DOHH2 (cell line): ENCODE measurements at regions not wholly inside any gene's neighbourhood (a gene's known extent, or its start where the extent isn't known, plus 50 kb on each side); places are given as distances from the start of the nearest gene placed in this dataset.

Source experiments
- H3F3A ChIP-seq: fragments of 200-600 bp; sonication (generic), shearing (Covaris generic); 2 replicates; pipeline ENCODE4 v1.6.0; 2016; ENCODE audit warnings: antibody characterized with exemption, mild to moderate bottlenecking; ENCODE audit not compliant: control insufficient read depth, insufficient read depth
- H3K27ac ChIP-seq: fragments of 200-600 bp; sonication (generic); 2 replicates; pipeline ENCODE4 v1.5.1; 2014; ENCODE audit warnings: low read depth, mild to moderate bottlenecking, low read length, moderate library complexity
- H3K27me3 ChIP-seq: fragments of 200-600 bp; sonication (generic); 2 replicates; pipeline ENCODE4 v1.6.1; 2014; ENCODE audit warnings: mild to moderate bottlenecking, low read length, mixed read lengths; ENCODE audit not compliant: control insufficient read depth
- H3K36me3 ChIP-seq: fragments of 200-600 bp; sonication (generic); 2 replicates; pipeline ENCODE4 v1.6.1; 2014; ENCODE audit warnings: mild to moderate bottlenecking, low read length, moderate library complexity, mixed read lengths; ENCODE audit not compliant: control insufficient read depth
- H3K4me1 ChIP-seq: fragments of 200-600 bp; sonication (generic); 2 replicates; pipeline ENCODE4 v1.6.1; 2014; ENCODE audit warnings: mild to moderate bottlenecking, low read length, mixed read lengths; ENCODE audit not compliant: control insufficient read depth
- H3K4me2 ChIP-seq: fragments of 200-600 bp; sonication (generic); 2 replicates; pipeline ENCODE4 v1.6.0; 2014; ENCODE audit warnings: mild to moderate bottlenecking, low read length, moderate library complexity
- H3K4me3 ChIP-seq: fragments of 200-600 bp; sonication (generic); 2 replicates; pipeline ENCODE4 v1.5.1; 2014; ENCODE audit warnings: mild to moderate bottlenecking, low read length, mixed read lengths
- H3K79me2 ChIP-seq: fragments of 200-600 bp; sonication (generic); 2 replicates; pipeline ENCODE4 v1.6.1; 2014; ENCODE audit warnings: mild to moderate bottlenecking, low read length, mixed read lengths; ENCODE audit not compliant: control insufficient read depth
- H3K9me2 ChIP-seq: fragments of 200-600 bp; sonication (generic); replicated peaks from 2 replicates; pipeline ENCODE4 v1.6.1; 2014; ENCODE audit warnings: mild to moderate bottlenecking, low read length, mixed read lengths; ENCODE audit not compliant: control insufficient read depth
- H3K9me3 ChIP-seq: fragments of 200-600 bp; sonication (generic); 2 replicates; pipeline ENCODE4 v1.6.1; 2014; ENCODE audit warnings: antibody characterized with exemption, low read length, mixed read lengths; ENCODE audit not compliant: control insufficient read depth, insufficient read depth
- H4K20me1 ChIP-seq: fragments of 200-600 bp; sonication (generic); 2 replicates; pipeline ENCODE4 v1.6.0; 2014; ENCODE audit warnings: low read depth, mild to moderate bottlenecking, antibody characterized with exemption, low read length, moderate library complexity; ENCODE audit not compliant: control insufficient read depth, insufficient read depth
- CTCF ChIP-seq: fragments of 200-600 bp; sonication (generic); IDR thresholded peaks from one replicate; pipeline ENCODE4 v1.5.1; 2014; ENCODE audit warnings: antibody characterized with exemption, mild to moderate bottlenecking, low read depth, low read length; ENCODE audit not compliant: poor library complexity, severe bottlenecking
- EZH2phosphoT487 ChIP-seq: fragments of 200-600 bp; sonication (generic); IDR thresholded peaks from 2 replicates; pipeline ENCODE4 v1.6.1; 2017; ENCODE audit warnings: borderline replicate concordance, mild to moderate bottlenecking, antibody characterized with exemption, low read length, moderate library complexity, mixed read lengths

GRCh38 chr13:44790289-44790688 is 199.0 kb downstream of the NUFIP1 start:
- Histone ChIP-seq H3K36me3 (no peaks in the 10 kb centered on the region), H3K9me2 (no peaks in the 10 kb centered on the region), H3K4me1 (no peaks in the 10 kb centered on the region), H3K4me2 (no peak overlapping the region), H3K79me2 (no peaks in the 10 kb centered on the region), H3F3A (no peaks in the 10 kb centered on the region), H3K9me3 (no peaks in the 10 kb centered on the region), H3K27me3 (no peaks in the 10 kb centered on the region), H3K4me3 (no peak overlapping the region), H3K27ac (no peak overlapping the region), H4K20me1 (no peaks in the 10 kb centered on the region)
- TF ChIP-seq EZH2phosphoT487 (no peak), CTCF (no peak)

DNA sequence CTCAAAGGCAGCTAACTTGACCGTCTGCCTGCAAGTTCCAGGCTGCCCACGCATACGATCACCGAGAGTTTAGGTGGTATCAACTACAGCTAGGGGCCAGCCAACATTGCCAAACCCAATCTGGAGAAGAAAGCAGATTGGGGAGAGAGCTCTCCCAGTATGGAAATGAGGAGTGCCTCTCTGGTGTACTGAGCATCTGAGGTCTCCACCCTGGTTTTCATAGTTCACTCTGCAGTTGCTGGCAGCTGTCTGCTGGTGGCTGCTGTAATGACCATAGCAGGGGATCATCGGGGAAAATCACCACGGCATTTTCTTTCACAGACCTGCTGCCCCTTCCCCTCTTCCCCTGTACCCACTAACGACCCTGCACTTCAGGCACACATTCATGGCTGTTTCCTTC is 201.7 kb downstream of the NUFIP1 start:
- H3F3A ChIP-seq: no peaks in the 10 kb centered on the region
- no peaks in the 10 kb centered on the region for H3K9me3 ChIP-seq
- H3K36me3 ChIP-seq: no peaks in the 10 kb centered on the region
- H3K27me3 ChIP-seq: no peaks in the 10 kb centered on the region
- no peaks in the 10 kb centered on the region for H3K79me2 ChIP-seq
- no peaks in the 10 kb centered on the region for H3K9me2 ChIP-seq
- no peaks in the 10 kb centered on the region for H3K4me1 ChIP-seq
- H3K27ac ChIP-seq: no peak overlapping the region
- H4K20me1 ChIP-seq: no peaks in the 10 kb centered on the region
- H3K4me2 ChIP-seq: no peak overlapping the region
- H3K4me3 ChIP-seq: no peak overlapping the region
- TF ChIP-seq CTCF (no peak), EZH2phosphoT487 (no peak)

GRCh38 chr13:44786756-44787155 is 202.5 kb downstream of the NUFIP1 start:
- H3K79me2 ChIP-seq: no peaks in the 10 kb centered on the region
- H3K9me2 ChIP-seq: no peaks in the 10 kb centered on the region
- H3K4me3 ChIP-seq: no peak overlapping the region
- H3K27me3 ChIP-seq: no peaks in the 10 kb centered on the region
- TF ChIP-seq EZH2phosphoT487: no peak
- no peak for TF ChIP-seq CTCF
- H3K4me2 ChIP-seq: no peak overlapping the region
- no peaks in the 10 kb centered on the region for H3K4me1 ChIP-seq
- H3K36me3 ChIP-seq: no peaks in the 10 kb centered on the region
- no peaks in the 10 kb centered on the region for H3F3A ChIP-seq
- H4K20me1 ChIP-seq: no peaks in the 10 kb centered on the region
- H3K27ac ChIP-seq: no peak overlapping the region
- no peaks in the 10 kb centered on the region for H3K9me3 ChIP-seq

DNA sequence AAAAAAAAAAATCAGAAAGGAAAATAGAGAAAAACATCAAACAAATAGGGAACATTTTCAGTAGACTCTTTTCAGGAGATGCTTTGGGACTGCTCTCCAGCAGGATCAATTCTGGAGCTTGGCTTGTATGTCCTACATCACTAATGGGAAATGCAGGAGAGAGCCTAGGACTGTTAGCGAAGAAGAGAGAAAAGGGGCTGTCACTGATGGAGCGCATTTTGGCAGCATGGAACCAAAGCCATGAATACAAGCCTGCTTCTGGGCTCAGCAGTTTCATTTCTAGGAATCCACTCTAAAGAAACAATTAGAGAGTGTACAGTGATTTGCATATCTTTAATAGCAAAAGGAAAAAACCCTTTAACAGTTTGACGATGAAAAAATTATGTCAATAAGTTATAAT is 203.9 kb downstream of the NUFIP1 start:
- H3K9me3 ChIP-seq: no peaks in the 10 kb centered on the region
- no peaks in the 10 kb centered on the region for H4K20me1 ChIP-seq
- no peaks in the 10 kb centered on the region for H3K36me3 ChIP-seq
- no peaks in the 10 kb centered on the region for H3F3A ChIP-seq
- H3K9me2 ChIP-seq: no peaks in the 10 kb centered on the region
- H3K4me3 ChIP-seq: no peak overlapping the region
- H3K27ac ChIP-seq: no peak overlapping the region
- H3K4me2 ChIP-seq: no peak overlapping the region
- H3K79me2 ChIP-seq: no peaks in the 10 kb centered on the region
- TF ChIP-seq EZH2phosphoT487 (no peak), CTCF (no peak)
- H3K4me1 ChIP-seq: no peaks in the 10 kb centered on the region
- no peaks in the 10 kb centered on the region for H3K27me3 ChIP-seq
